C4-2B (cell line): ENCODE measurements at regions not wholly inside any gene's neighbourhood (a gene's known extent, or its start where the extent isn't known, plus 50 kb on each side); places are given as distances from the start of the nearest gene placed in this dataset.

Experiments
- ZFX ChIP-seq: fragments of 450-650 bp; IDR thresholded peaks from 2 replicates; pipeline ENCODE4 v1.6.1; 2017
- TF ChIP-seq, protein P1 (sequence below): fragments of 450-650 bp; conservative IDR thresholded peaks from 2 replicates; pipeline ENCODE4 v1.5.1; 2017; ENCODE audit warnings: mild to moderate bottlenecking

GRCh38 chr2:195051401-195051800 is 605.6 kb upstream of the SLC39A10 start:
- no peak for TF ChIP-seq ZFX
- TF ChIP-seq, protein P1, sequence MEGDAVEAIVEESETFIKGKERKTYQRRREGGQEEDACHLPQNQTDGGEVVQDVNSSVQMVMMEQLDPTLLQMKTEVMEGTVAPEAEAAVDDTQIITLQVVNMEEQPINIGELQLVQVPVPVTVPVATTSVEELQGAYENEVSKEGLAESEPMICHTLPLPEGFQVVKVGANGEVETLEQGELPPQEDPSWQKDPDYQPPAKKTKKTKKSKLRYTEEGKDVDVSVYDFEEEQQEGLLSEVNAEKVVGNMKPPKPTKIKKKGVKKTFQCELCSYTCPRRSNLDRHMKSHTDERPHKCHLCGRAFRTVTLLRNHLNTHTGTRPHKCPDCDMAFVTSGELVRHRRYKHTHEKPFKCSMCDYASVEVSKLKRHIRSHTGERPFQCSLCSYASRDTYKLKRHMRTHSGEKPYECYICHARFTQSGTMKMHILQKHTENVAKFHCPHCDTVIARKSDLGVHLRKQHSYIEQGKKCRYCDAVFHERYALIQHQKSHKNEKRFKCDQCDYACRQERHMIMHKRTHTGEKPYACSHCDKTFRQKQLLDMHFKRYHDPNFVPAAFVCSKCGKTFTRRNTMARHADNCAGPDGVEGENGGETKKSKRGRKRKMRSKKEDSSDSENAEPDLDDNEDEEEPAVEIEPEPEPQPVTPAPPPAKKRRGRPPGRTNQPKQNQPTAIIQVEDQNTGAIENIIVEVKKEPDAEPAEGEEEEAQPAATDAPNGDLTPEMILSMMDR: no peak
